Sigmoid colon (tissue), 6 donors: ENCODE measurements at regions not wholly inside any gene's neighbourhood (a gene's known extent, or its start where the extent isn't known, plus 50 kb on each side); places are given as distances from the start of the nearest gene placed in this dataset.

Experiments used
- DNase-seq: peaks from one replicate; pipeline ENCODE4 v3.0.0-alpha.2; 2019
- H3K27ac ChIP-seq, 4 donors: fragments of 200-600 bp; sonication (generic); one replicate each; pipeline ENCODE4 v1.5.1; 2016 to 2019; ENCODE audit warnings: mild to moderate bottlenecking in 1 of 4
- H3K27me3 ChIP-seq, 3 donors: fragments of 200-600 bp; sonication (generic); one replicate each; pipeline ENCODE4 v1.5.1; 2019; ENCODE audit warnings: mild to moderate bottlenecking in 1 of 3
- H3K36me3 ChIP-seq, 4 donors: fragments of 200-600 bp; sonication (generic); one replicate each; pipeline ENCODE4 v1.5.1; 2016 to 2019
- H3K4me1 ChIP-seq, 4 donors: fragments of 200-600 bp; sonication (generic); one replicate each; pipeline ENCODE4 v1.5.1; 2017 to 2019
- H3K4me3 ChIP-seq, 4 donors: fragments of 200-600 bp; sonication (generic); one replicate each; pipeline ENCODE4 v1.5.1; 2017 to 2019; ENCODE audit warnings: mild to moderate bottlenecking in 2 of 4, moderate library complexity in 1 of 4
- H3K9me3 ChIP-seq, 4 donors: fragments of 200-600 bp in 3 of 4; sonication (generic) in 3 of 4; one replicate each; pipeline versions ENCODE4 v1.5.1 to v1.6.1; 2013 to 2019
- CTCF ChIP-seq, 4 experiments: fragments of 450-650 bp in 3 of 4; fragments of 200-600 bp in 1 of 4; IDR thresholded peaks; one replicate each; pipeline ENCODE4 v1.5.1; 2016 to 2019; ENCODE audit warnings: antibody characterized with exemption in 4 of 4, mild to moderate bottlenecking in 3 of 4, moderate library complexity in 2 of 4
- EP300 ChIP-seq, 4 donors: sonication (generic); formaldehyde crosslinking; IDR thresholded peaks; one replicate each; pipeline ENCODE4 v1.6.1; 2017; ENCODE audit warnings: antibody characterized with exemption in 4 of 4
- POLR2A ChIP-seq, 2 donors: fragments of 450-650 bp; IDR thresholded peaks; one replicate each; pipeline ENCODE4 v1.6.1; 2016; ENCODE audit warnings: antibody characterized with exemption in 2 of 2, mild to moderate bottlenecking in 2 of 2, moderate library complexity in 2 of 2
- POLR2AphosphoS5 ChIP-seq, 4 donors: sonication (generic); formaldehyde crosslinking; IDR thresholded peaks; one replicate each; pipeline ENCODE4 v1.6.1; 2017; ENCODE audit warnings: antibody characterized with exemption in 4 of 4
- WGBS, 2 donors: extraction: QIAGEN DNeasy Blood & Tissue Kit; methylation state at CpG; one replicate each; pipeline ENCODE4 v1.1.7; 2013; 5-methylcytosine and 5-hydroxymethylcytosine counted together
- intact Hi-C: fragments of 100-400 bp; cut with DNase I; formaldehyde crosslinking; loops from one replicate; pipeline ENCODE4 v1.15.1; 2023
- donor health status: healthy with polysubstance abuse.
- donor health status: healthy.

DNA sequence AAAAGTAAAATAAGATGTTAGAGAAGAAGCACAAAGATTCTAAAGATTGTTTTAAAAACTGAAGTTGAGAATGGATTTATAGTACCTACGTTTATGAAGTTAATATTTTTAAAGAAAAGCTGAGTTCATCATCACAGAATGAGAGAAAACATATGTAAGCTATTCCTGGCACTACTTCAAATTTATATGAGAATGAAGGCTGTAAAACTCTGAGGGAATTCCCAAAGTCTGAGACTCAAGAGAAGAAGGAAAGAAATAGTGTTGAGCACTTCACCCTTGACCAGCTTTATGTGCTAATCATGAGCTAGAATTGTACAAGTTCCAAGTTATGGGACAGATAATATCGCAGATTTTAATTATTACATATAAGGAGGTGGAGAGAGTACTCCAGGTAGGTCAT lies 323.7 kb upstream of the GNAI1 start:
- intact Hi-C loops: no loop called here
- Histone ChIP-seq H3K4me1 (no peaks in the 10 kb centered on the region), H3K27ac (no peak overlapping the region), H3K27me3 (no peaks in the 10 kb centered on the region), H3K4me3 (no peak overlapping the region), H3K9me3 (no peaks in the 10 kb centered on the region), H3K36me3 (no peaks in the 10 kb centered on the region)
- WGBS, 2 donors: 15 to 62% methylated on average over 2 of the region's 2 CpGs
- no peak for DNase-seq
- TF ChIP-seq POLR2A (IDR thresholded peaks at IDR 0.05) (no peak), EP300 (IDR thresholded peaks at IDR 0.05) (no peak), POLR2AphosphoS5 (IDR thresholded peaks at IDR 0.05) (no peak), CTCF (IDR thresholded peaks at IDR 0.05) (no peak)

DNA sequence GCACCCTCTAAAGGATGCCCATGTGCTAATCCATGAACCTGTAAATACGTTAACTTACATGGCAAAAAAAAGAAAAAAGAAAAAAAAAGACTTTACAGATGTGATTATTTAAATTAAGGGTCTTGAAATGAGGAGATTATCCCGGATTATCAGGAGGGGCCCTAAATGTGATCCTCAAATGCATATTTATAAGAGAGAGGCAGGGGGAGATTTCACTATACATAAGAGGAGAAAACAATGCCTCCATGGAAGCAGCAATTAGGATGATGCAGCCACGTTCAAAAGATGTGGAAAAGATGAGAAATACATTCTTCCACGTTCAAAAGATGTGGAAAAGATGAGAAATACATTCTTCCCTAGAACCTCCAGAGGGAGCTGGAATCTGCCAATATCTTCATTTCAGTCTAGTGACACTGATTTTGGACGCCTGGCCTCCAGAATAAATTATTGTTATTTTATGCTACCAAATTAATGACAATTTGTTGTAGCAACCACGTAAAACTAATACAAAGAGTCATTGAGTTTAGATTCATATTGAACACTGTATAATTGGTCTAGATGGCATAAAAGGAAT lies 328.4 kb upstream of the GNAI1 start:
- Histone ChIP-seq H3K4me3 (no peak overlapping the region), H3K27me3 (no peaks in the 10 kb centered on the region), H3K9me3 (no peaks in the 10 kb centered on the region), H3K36me3 (no peaks in the 10 kb centered on the region), H3K4me1 (no peaks in the 10 kb centered on the region), H3K27ac (no peak overlapping the region)
- intact Hi-C loops: no loop called here
- WGBS, 2 donors: 38 to 52% methylated on average over 6 of the region's 6 CpGs
- no peak for DNase-seq
- no peak for TF ChIP-seq CTCF (IDR thresholded peaks at IDR 0.05)
- TF ChIP-seq POLR2AphosphoS5 (IDR thresholded peaks at IDR 0.05): no peak
- TF ChIP-seq EP300 (IDR thresholded peaks at IDR 0.05): no peak
- TF ChIP-seq POLR2A (IDR thresholded peaks at IDR 0.05): no peak

GRCh38 chr7:79790656-79791262 lies 337.3 kb upstream of the MAGI2 start:
- no peaks in the 10 kb centered on the region for H3K9me3 ChIP-seq
- H3K36me3 ChIP-seq: no peaks in the 10 kb centered on the region
- intact Hi-C loops: no loop called here
- no peak for DNase-seq
- no peak for TF ChIP-seq POLR2AphosphoS5 (IDR thresholded peaks at IDR 0.05)
- no peak for TF ChIP-seq CTCF (IDR thresholded peaks at IDR 0.05)
- TF ChIP-seq POLR2A (IDR thresholded peaks at IDR 0.05): no peak
- TF ChIP-seq EP300 (IDR thresholded peaks at IDR 0.05): no peak
- H3K27me3 ChIP-seq: no peaks in the 10 kb centered on the region
- H3K27ac ChIP-seq: no peak overlapping the region
- no peaks in the 10 kb centered on the region for H3K4me1 ChIP-seq
- 69 to 70% methylated on average over 6 of the region's 6 CpGs for WGBS, 2 donors
- H3K4me3 ChIP-seq: no peak overlapping the region

DNA sequence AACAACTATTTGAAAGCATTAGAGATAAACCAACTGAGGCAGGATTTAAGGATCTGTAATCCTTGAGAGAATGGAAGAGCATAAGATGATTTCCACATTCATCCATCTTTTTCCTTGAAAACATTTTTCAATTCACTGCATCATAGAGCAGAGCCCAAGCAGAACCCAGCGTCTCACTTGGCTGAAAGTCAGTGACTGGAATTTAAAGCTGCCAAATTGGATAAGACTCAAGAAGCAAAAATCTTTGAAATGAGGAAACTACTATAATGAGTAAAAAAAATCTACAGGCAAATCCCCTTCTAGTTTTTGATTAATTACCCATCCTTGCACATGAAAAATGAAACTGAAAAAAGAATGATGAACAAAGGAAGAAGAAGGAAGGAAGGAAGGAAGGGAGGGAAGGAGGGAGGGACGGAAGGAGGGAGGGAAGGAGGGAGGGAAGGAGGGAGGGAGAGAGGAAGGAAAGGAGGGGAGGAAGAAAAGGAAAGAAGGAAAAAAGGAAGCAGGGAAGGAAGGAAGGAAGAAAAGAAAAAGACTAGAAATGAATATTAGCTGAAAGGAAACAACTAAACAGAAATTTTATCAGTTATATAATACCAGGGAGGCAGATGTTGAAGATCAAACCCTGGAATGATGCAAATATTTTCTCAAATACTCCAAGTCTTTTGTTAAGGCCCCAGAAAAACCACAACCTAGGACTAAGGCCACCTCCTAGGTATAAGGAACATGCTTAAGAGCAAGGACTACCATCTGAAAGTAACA lies 336.3 kb upstream of the MAGI2 start:
- Histone ChIP-seq H3K4me3 (no peak overlapping the region), H3K27me3 (no peaks in the 10 kb centered on the region), H3K36me3 (no peaks in the 10 kb centered on the region), H3K9me3 (no peaks in the 10 kb centered on the region), H3K4me1 (no peaks in the 10 kb centered on the region), H3K27ac (no peak overlapping the region)
- intact Hi-C loops: no loop called here
- WGBS, 2 donors: 50 to 51% methylated on average over 2 of the region's 2 CpGs
- TF ChIP-seq CTCF (IDR thresholded peaks at IDR 0.05) (no peak), POLR2A (IDR thresholded peaks at IDR 0.05) (no peak), EP300 (IDR thresholded peaks at IDR 0.05) (no peak)
- DNase-seq: no peak
